GM10266 (cell line): ENCODE measurements at regions not wholly inside any gene's neighbourhood (a gene's known extent, or its start where the extent isn't known, plus 50 kb on each side); places are given as distances from the start of the nearest gene placed in this dataset.

ENCODE experiments used
- DNase-seq: peaks from one replicate; pipeline ENCODE4 v3.0.0; 2012; ENCODE audit errors: extremely low spot score
- CTCF ChIP-seq: IDR thresholded peaks from 2 replicates; pipeline ENCODE4 v1.5.1; 2012; ENCODE audit warnings: mild to moderate bottlenecking, low read depth; ENCODE audit not compliant: control insufficient read depth, insufficient read depth; ENCODE audit errors: missing control alignments

- no peak for DNase-seq
- TF ChIP-seq CTCF = no peak
Measured at GRCh38 chr14:71381814-71382213, 474.6 kb downstream of the PCNX1 start.

GRCh38 chr14:71382315-71382714 lies 475.1 kb downstream of the PCNX1 start:
- no peak for TF ChIP-seq CTCF

GRCh38 chr14:71383510-71383909 lies 476.3 kb downstream of the PCNX1 start:
- TF ChIP-seq CTCF = no peak
- DNase-seq = no peak

More at GRCh38 chr14:71382315-71382714, 475.1 kb downstream of the PCNX1 start:
- DNase-seq = no peak

- TF ChIP-seq CTCF = no peak
- no peak for DNase-seq
Measured at GRCh38 chr14:71384007-71384845, 477.0 kb downstream of the PCNX1 start.

GRCh38 chr14:71387753-71388152 lies 480.5 kb downstream of the PCNX1 start:
- no peak for TF ChIP-seq CTCF
- no peak for DNase-seq

- TF ChIP-seq CTCF = no peak
- no peak for DNase-seq
Measured at GRCh38 chr14:71388336-71388735, 481.1 kb downstream of the PCNX1 start.

GRCh38 chr14:71388862-71389261 lies 481.6 kb downstream of the PCNX1 start:
- no peak for DNase-seq
- TF ChIP-seq CTCF = no peak
